ENCODE measurements at regions not wholly inside any gene's neighbourhood (a gene's known extent, or its start where the extent isn't known, plus 50 kb on each side); places are given as distances from the start of the nearest gene placed in this dataset.

GRCh38 chr6:92024110-92024509 lies 1395.2 kb downstream of the EPHA7 start:
- TF ChIP-seq CTCF (conservative IDR thresholded peaks at IDR 0.05; ENCODE audit: low read depth, low read length) (no peak), EZH2 (IDR thresholded peaks at IDR 0.05; ENCODE audit: low read length, unreplicated experiment) (no peak), EZH2phosphoT487 (IDR thresholded peaks at IDR 0.05; ENCODE audit: borderline replicate concordance, low read length) (no peak)

Data from PC-3 (cell line).